Stimulated activated CD8-positive, alpha-beta memory T cell treated with anti-CD3 and anti-CD28 coated beads, Interleukin-4, amount 100 ng/mL, for 24 hours (primary cell): ENCODE measurements at regions not wholly inside any gene's neighbourhood (a gene's known extent, or its start where the extent isn't known, plus 50 kb on each side); places are given as distances from the start of the nearest gene placed in this dataset.
"Not testable (repeated sequence)": the region's sequence is repeated elsewhere in the genome, so short reads cannot be mapped to it uniquely, and the experiment has no call there.

Experiments
- DNase-seq: peaks from one replicate; pipeline ENCODE4 v3.0.0-alpha.2; 2020; ENCODE audit warnings: low read depth

- DNase-seq = no peak
Measured at GRCh38 chr4:66157594-66157993, 487.3 kb upstream of the EPHA5 start.

- no peak for DNase-seq
Measured at GRCh38 chr4:66130042-66130441, 459.8 kb upstream of the EPHA5 start.

- DNase-seq = no peak
Measured at GRCh38 chr4:66123831-66124413, 453.6 kb upstream of the EPHA5 start.

- DNase-seq = no peak
Measured at GRCh38 chr4:66123190-66123589, 452.9 kb upstream of the EPHA5 start.

GRCh38 chr4:66115231-66115630 is 444.9 kb upstream of the EPHA5 start:
- not testable (repeated sequence) for DNase-seq

GRCh38 chr4:66108898-66109297 is 438.6 kb upstream of the EPHA5 start:
- DNase-seq = no peak

GRCh38 chr4:66097218-66097617 is 426.9 kb upstream of the EPHA5 start:
- DNase-seq = no peak

- no peak for DNase-seq
Measured at GRCh38 chr4:66095065-66095464, 424.8 kb upstream of the EPHA5 start.

GRCh38 chr4:66094070-66094469 is 423.8 kb upstream of the EPHA5 start:
- DNase-seq = no peak

GRCh38 chr4:66091786-66092185 is 421.5 kb upstream of the EPHA5 start:
- DNase-seq = no peak

- no peak for DNase-seq
Measured at GRCh38 chr4:66073961-66074360, 403.7 kb upstream of the EPHA5 start.

GRCh38 chr4:66071911-66072310 is 401.6 kb upstream of the EPHA5 start:
- DNase-seq = no peak

GRCh38 chr4:66062921-66063320 is 392.6 kb upstream of the EPHA5 start:
- no peak for DNase-seq

GRCh38 chr4:66062044-66062443 is 391.8 kb upstream of the EPHA5 start:
- DNase-seq = no peak

- DNase-seq = no peak
Measured at GRCh38 chr4:66059556-66059955, 389.3 kb upstream of the EPHA5 start.

- DNase-seq = no peak
Measured at GRCh38 chr4:66059136-66059535, 388.8 kb upstream of the EPHA5 start.

GRCh38 chr4:66055999-66056398 is 385.7 kb upstream of the EPHA5 start:
- DNase-seq = no peak

- DNase-seq = no peak
Measured at GRCh38 chr4:66052426-66052825, 382.1 kb upstream of the EPHA5 start.

- no peak for DNase-seq
Measured at GRCh38 chr4:66048861-66049260, 378.6 kb upstream of the EPHA5 start.

- DNase-seq = no peak
Measured at GRCh38 chr4:66045913-66046312, 375.6 kb upstream of the EPHA5 start.

- DNase-seq = no peak
Measured at GRCh38 chr4:66035701-66036100, 365.4 kb upstream of the EPHA5 start.

GRCh38 chr4:66034671-66035070 is 364.4 kb upstream of the EPHA5 start:
- no peak for DNase-seq

GRCh38 chr4:66034262-66034661 is 364.0 kb upstream of the EPHA5 start:
- DNase-seq = no peak

GRCh38 chr4:66032571-66032970 is 362.3 kb upstream of the EPHA5 start:
- DNase-seq = no peak

- no peak for DNase-seq
Measured at GRCh38 chr4:66028668-66029067, 358.4 kb upstream of the EPHA5 start.
